ENCODE measurements at regions not wholly inside any gene's neighbourhood (a gene's known extent, or its start where the extent isn't known, plus 50 kb on each side); places are given as distances from the start of the nearest gene placed in this dataset.

DNA sequence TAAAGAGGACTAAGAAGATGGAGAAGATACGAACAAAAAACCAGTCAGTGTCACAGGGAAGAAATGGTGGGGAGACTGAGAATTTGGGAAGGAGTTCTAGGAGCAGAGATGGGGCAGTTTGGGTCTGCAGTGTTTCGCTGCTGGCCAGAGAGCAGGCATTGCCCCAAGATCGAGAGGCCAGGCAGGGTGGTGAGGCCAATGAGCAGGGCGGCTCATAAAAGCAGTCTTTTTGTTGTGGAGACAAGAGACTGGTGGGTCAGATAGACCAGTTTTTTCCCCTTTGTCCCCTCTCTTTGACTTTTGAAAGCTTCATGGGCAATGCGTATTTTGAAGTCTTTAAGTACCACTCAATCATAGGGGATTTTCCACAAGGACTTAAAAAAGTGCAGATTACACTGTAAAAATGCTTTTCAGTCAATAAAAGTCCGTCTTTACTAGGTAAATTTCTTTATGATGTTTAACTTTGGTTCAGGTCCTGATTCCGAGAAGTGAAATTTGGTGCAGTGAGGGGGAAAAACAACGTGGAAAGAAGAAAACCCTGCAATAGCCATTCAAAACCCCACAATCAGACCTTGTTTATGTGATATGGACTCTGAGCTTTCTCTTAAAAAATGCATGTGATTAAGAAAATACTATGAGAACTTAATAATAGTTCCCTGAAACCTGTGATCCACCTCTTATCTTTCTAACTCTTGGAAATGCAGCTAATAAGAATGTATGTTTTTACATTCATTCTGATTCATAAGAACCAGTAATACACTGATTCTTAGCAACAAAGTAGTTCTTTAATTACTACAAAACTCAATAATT, 338.9 kb downstream of the KLF5 start:
- no peak for DNase-seq (ENCODE audit: low read depth)

GRCh38 chr13:73394066-73394465, 335.3 kb downstream of the KLF5 start:
- no peak for DNase-seq (ENCODE audit: low read depth)

DNA sequence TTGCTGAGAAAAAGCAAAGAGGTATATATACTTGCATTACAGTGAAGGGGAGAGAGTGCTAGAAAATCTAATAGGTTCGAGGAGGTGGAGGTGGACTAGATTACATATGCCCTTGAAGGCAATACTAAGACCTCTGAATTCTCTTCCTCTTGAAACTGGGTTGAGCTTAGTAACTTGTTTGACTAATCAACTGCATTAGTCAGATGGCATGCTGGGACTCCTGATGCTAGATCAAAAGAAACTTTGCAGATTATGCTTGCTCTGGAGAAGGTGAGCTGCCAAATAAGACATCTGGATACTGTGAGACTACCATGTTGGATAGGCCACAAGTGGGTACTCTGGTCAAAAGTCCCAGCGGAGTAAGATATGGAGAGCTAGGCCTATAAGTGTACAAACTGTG, 331.3 kb downstream of the KLF5 start:
- DNase-seq (ENCODE audit: low read depth), result no peak

- no peak for DNase-seq (ENCODE audit: low read depth)
Measured at GRCh38 chr13:73388586-73388985, 329.8 kb downstream of the KLF5 start.

GRCh38 chr13:73387318-73387717, 328.5 kb downstream of the KLF5 start:
- no peak for DNase-seq (ENCODE audit: low read depth)

DNA sequence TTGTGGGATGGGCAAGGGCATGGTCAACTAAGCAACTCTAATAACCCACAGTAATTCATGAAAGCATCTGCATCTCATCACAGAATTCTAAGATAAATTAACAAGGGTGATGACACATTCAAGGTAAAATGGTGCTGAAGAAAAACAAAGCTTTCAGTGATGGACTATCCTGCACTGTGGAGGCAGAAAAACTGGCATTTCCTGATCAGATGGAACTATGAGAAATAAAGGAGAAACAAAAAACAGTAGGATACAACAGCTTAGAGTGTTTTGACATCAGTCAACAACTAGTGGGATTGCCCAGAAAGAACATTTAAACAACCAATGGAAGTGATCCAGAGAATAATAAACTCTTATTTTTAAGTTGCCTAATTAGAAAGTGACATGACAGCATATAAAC, 327.0 kb downstream of the KLF5 start:
- no peak for DNase-seq (ENCODE audit: low read depth)

- DNase-seq (ENCODE audit: low read depth), result no peak
Measured at GRCh38 chr13:73372666-73373627, 314.1 kb downstream of the KLF5 start.

DNA sequence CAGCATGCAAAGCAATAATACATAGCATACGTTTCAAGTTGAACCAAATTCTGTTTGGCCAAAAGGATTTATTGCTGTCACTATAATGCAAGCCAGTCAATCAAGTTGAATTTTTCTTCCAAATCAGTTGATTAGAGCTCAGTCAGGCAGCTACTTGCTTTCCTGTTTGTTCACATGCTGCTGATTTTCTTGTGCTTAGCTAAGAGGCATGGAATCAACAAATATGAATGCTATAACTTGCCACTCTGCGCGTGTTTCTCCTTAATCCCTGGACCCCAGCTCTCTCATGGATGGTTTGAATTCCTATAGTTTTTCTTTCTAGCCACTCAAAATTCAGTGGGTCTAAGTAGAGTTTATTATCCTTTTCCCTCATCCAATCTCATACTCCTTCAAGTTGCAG, 311.3 kb downstream of the KLF5 start:
- no peak for DNase-seq (ENCODE audit: low read depth)

DNA sequence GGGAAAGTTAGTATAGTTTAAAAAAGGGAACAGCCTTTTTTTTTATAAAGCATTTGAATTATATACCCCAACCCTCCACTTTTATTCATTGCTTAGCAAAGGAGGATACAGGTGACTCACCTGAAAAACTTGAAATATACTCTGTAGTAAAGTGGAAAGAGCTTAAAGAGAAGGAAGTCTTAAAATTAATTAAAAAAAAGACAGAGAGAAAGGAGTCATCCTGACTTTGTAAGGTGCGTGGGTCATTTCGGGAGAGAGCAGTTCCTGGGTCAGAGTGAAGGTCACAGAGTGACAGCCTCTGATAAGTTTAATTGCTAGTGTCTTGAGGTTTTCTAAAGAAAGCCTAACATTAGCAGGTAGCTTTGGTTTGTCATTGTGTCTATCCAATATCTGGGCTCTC, 310.3 kb downstream of the KLF5 start:
- no peak for DNase-seq (ENCODE audit: low read depth)

DNA sequence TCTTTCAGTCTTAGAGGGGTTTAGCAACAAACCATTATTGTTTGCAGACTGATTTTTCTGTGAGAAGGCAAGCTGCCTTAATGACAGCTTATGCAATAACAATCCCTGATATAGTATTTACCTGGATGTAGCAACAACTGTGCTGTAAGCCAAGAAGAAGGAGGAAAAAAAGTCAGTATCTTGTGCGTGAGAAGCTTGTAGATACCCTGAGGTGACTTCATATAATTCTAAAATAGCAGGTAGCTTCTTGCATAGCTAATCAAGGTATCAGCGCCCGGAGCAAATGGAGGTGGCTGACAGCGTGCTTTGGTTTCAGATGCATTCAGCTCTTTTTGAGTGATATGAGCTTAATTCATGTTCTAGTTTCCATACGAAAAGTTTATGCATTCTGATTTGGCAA, 309.8 kb downstream of the KLF5 start:
- DNase-seq (ENCODE audit: low read depth), result no peak

GRCh38 chr13:73367886-73368285, 309.1 kb downstream of the KLF5 start:
- DNase-seq (ENCODE audit: low read depth), result no peak

DNA sequence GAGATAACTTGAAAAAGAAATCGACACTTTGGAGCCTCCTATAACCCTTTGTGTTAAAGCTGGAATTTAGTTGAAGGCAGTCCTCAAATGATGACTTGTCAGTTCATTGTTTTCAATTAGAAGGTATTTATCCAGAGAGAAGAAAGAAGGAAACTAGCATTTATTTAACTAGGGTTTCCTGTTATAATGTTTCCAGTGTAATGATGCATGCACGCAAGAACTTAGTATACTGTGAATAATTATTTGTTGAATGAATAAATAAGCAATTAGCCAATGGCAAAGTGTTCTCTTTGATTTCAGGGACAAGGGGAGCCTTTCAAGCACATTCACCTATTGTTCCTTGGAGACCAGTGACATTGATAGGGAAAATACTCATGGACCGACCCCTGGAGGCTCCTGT, 307.4 kb downstream of the KLF5 start:
- DNase-seq (ENCODE audit: low read depth), result no peak

- DNase-seq (ENCODE audit: low read depth), result no peak
Measured at GRCh38 chr13:73365681-73366080, 306.9 kb downstream of the KLF5 start.

DNA sequence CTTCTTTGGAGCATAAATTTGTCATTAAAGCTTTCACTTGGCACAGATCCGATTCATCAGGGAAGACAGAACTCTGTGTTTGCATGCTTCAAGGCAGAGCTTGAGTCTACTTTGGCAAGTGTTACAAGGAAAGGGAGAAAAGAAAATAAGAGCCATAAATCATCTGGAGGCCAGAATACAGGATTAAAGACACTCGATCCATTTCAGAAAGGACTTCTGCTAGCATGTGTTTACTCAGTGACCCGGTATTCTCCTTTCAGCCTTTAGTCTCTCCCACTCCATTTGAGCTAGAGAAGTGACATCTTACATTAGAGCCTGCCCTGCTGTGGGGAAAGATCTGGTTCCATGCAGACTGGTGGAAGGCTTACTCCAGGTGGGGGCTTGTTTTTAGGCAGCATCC, 306.4 kb downstream of the KLF5 start:
- DNase-seq (ENCODE audit: low read depth), result no peak

GRCh38 chr13:73364736-73365135, 305.9 kb downstream of the KLF5 start:
- DNase-seq (ENCODE audit: low read depth), result no peak

DNA sequence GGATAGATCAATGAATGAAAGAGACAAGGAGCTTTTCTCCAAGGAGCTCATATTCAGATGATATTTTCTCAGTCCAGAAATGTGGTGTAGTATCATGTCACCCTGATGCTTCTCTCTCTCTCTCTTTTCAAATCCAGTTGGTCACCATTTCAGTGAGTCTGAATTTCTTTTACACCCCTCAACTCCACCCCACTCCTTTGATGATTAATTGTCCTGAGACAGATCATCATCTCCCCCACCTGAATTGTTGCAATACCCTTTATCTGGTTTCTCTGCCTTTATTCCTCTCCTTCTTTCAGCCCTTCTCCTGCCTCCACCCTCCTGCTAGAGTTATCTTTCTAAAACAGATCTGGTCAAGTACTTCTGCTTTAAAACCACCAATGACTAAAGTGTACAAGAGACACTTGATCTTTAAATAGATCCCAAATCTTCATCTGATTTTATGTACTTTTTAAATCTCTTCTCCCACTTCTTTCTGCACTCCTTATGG, 299.8 kb downstream of the KLF5 start:
- no peak for DNase-seq (ENCODE audit: low read depth)

- DNase-seq (ENCODE audit: low read depth), result no peak
Measured at GRCh38 chr13:73355134-73355533, 296.3 kb downstream of the KLF5 start.

- no peak for DNase-seq (ENCODE audit: low read depth)
Measured at GRCh38 chr13:73351730-73352129, 292.9 kb downstream of the KLF5 start.

DNA sequence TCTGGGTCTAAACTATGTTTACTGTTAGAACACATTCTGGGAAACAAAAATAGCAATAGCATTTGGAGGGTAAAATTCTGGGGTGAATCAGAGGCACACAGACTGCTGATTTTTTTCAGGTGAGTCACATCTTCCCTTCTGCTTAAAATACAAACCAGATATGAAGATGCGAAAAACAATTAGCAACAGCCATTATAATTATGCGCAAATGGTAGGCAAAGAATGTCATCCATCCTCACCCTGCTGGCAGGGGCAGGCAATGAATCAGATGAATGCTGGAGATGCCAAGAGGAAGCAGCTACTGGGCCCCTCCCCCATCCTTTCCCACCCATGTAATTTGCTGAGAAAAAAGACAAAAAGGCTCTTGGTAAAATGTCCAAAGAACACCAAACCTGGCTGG, 282.9 kb downstream of the KLF5 start:
- no peak for DNase-seq (ENCODE audit: low read depth)

DNA sequence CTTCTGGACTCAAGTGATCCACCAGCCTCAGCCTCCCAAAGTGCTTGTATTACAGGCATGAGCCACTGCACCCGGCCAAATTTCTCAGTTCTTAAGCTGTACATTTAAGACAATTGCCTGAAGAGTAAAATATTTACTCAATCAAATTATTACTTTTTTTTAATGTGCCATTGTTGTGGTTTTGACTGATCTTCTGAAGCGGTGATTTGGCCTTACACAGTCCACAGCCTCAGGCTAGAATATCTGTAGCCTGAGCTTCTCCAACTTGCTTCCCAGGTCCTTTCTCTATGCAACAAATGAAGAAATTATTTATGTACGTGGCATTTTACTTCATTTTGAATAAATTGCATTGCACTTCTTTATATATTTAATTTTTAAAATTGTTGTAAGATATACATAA, 281.3 kb downstream of the KLF5 start:
- no peak for DNase-seq (ENCODE audit: low read depth)

GRCh38 chr13:73339086-73339485, 280.3 kb downstream of the KLF5 start:
- DNase-seq (ENCODE audit: low read depth), result no peak

DNA sequence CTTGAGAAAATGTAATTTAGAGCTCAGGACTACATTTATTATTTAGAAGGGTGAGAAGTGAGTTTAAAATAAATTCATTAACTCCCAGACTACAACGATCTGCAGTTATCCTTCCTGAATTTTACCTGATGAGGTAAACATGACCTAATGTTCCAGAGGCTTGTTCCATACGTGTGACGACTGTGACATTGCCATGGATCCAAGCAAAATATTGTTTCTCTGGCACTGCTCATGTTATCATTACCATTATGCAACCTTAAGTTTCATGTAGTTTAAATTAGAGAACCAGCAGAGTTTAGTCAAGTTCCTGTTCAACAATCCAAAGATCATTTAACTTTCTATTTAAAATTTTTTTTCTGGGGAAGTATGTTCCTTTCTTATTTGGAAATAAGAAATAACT, 279.6 kb downstream of the KLF5 start:
- no peak for DNase-seq (ENCODE audit: low read depth)

GRCh38 chr13:73337532-73337931, 278.7 kb downstream of the KLF5 start:
- no peak for DNase-seq (ENCODE audit: low read depth)

Data from stimulated activated CD4-positive, alpha-beta T cell treated with anti-CD3 and anti-CD28 coated beads, Interleukin-2, amount 100 ng/mL, for 4 hours (primary cell).